Uterus (tissue), 3 donors: ENCODE measurements at regions not wholly inside any gene's neighbourhood (a gene's known extent, or its start where the extent isn't known, plus 50 kb on each side); places are given as distances from the start of the nearest gene placed in this dataset.
"Not testable (repeated sequence)": the region's sequence is repeated elsewhere in the genome, so short reads cannot be mapped to it uniquely, and the experiment has no call there.

Source experiments
- DNase-seq, 2 donors: peaks; one replicate each; pipeline ENCODE4 v3.0.0-alpha.2; 2019 to 2020
- H3K27ac ChIP-seq, 2 donors: fragments of 200-600 bp; sonication (generic); 1 replicate in 1 of 2; 2 replicates in 1 of 2; pipeline ENCODE4 v1.5.1; 2016 to 2018
- H3K27me3 ChIP-seq, 2 donors: fragments of 200-600 bp; sonication (generic); one replicate each; pipeline ENCODE4 v1.5.1; 2018 to 2019; ENCODE audit warnings: control low read depth in 1 of 2
- H3K36me3 ChIP-seq, 2 donors: fragments of 200-600 bp; sonication (generic); one replicate each; pipeline ENCODE4 v1.5.1; 2019; ENCODE audit warnings: control low read depth in 1 of 2
- H3K4me1 ChIP-seq, 2 donors: fragments of 200-600 bp; sonication (generic); one replicate each; pipeline ENCODE4 v1.5.1; 2018 to 2019; ENCODE audit warnings: control low read depth in 1 of 2
- H3K4me3 ChIP-seq, 2 donors: fragments of 200-600 bp; sonication (generic); 1 replicate in 1 of 2; 2 replicates in 1 of 2; pipeline ENCODE4 v1.5.1; 2018 to 2019; ENCODE audit warnings: mild to moderate bottlenecking in 1 of 2
- H3K9me3 ChIP-seq, 2 donors: fragments of 200-600 bp; sonication (generic); one replicate each; pipeline ENCODE4 v1.5.1; 2019; ENCODE audit warnings: control low read depth in 1 of 2
- CTCF ChIP-seq, 4 experiments: fragments of 200-600 bp in 2 of 4; fragments of 450-650 bp in 2 of 4; sonication (generic) in 2 of 4; IDR thresholded peaks; one replicate each; pipeline ENCODE4 v1.5.1; 2016 to 2019; ENCODE audit warnings: antibody characterized with exemption in 4 of 4, mild to moderate bottlenecking in 2 of 4, moderate library complexity in 1 of 4
- POLR2A ChIP-seq, 2 donors: fragments of 450-650 bp; IDR thresholded peaks; one replicate each; pipeline ENCODE4 v1.6.1; 2016; ENCODE audit warnings: antibody characterized with exemption in 2 of 2, mild to moderate bottlenecking in 1 of 2, moderate library complexity in 1 of 2
- intact Hi-C: fragments of 100-400 bp; cut with DNase I; formaldehyde crosslinking; loops from one replicate; pipeline ENCODE4 v1.15.1; 2023; ENCODE audit warnings: low total_unique reads
- donor health status: DM: yes; HTN: yes; CAD: no.

- TF ChIP-seq CTCF (IDR thresholded peaks at IDR 0.05) (no peak), POLR2A (IDR thresholded peaks at IDR 0.05) (no peak)
- Histone ChIP-seq H3K9me3 (no peaks in the 10 kb centered on the region), H3K36me3 (no peaks in the 10 kb centered on the region), H3K4me3 (no peak overlapping the region), H3K27me3 (no peaks in the 10 kb centered on the region), H3K27ac (no peak overlapping the region), H3K4me1 (no peaks in the 10 kb centered on the region)
- intact Hi-C loops, result no loop called here
- DNase-seq, result no peak
Observed at GRCh38 chr2:196520605-196521004, 118.9 kb upstream of the CCDC150 start.

DNA sequence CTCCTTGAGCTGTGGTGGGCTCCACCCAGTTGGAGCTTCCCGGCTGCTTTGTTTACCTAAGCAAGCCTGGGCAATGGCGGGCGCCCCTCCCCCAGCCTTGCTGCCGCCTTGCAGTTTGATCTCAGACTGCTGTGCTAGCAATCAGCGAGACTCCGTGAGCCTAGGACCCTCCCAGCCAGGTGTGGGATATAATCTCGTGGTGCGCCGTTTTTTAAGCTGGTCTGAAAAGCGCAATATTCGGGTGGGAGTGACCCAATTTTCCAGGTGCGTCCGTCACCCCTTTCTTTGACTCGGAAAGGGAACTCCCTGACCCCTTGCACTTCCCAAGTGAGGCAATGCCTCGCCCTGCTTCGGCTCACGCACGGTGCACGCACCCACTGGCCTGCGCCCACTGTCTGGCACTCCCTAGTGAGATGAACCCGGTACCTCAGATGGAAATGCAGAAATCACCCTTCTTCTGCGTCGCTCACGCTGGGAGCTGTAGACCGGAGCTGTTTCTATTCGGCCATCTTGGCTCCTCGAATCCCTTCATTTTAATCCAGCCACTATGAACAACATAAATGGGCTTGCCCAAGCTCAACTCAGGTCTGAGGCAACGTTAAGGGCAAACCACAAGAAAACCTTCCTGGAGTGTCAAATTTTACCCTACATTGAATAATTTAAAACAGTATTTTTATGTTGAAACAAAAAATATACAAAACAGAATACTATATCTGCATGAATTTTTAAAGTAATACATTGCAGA, 112.4 kb upstream of the CCDC150 start:
- H3K27ac ChIP-seq, H3K27me3 ChIP-seq, intact Hi-C loops, H3K4me3 ChIP-seq, DNase-seq, H3K4me1 ChIP-seq, H3K36me3 ChIP-seq, H3K9me3 ChIP-seq: not testable (repeated sequence)

GRCh38 chr2:196528486-196529223, 110.9 kb upstream of the CCDC150 start:
- no peak for TF ChIP-seq POLR2A (IDR thresholded peaks at IDR 0.05)
- TF ChIP-seq CTCF (IDR thresholded peaks at IDR 0.05), result no peak
- intact Hi-C loops, result no loop called here
- no peaks in the 10 kb centered on the region for H3K36me3 ChIP-seq
- no peaks in the 10 kb centered on the region for H3K4me1 ChIP-seq
- DNase-seq, result no peak
- H3K9me3 ChIP-seq, result no peaks in the 10 kb centered on the region
- no peaks in the 10 kb centered on the region for H3K27me3 ChIP-seq
- no peak overlapping the region for H3K4me3 ChIP-seq
- H3K27ac ChIP-seq, result no peak overlapping the region

GRCh38 chr2:196530910-196531309, 108.6 kb upstream of the CCDC150 start:
- TF ChIP-seq CTCF (IDR thresholded peaks at IDR 0.05) (no peak), POLR2A (IDR thresholded peaks at IDR 0.05) (no peak)
- Histone ChIP-seq H3K36me3 (no peaks in the 10 kb centered on the region), H3K27me3 (no peaks in the 10 kb centered on the region), H3K27ac (no peak overlapping the region), H3K4me3 (no peak overlapping the region), H3K4me1 (no peaks in the 10 kb centered on the region), H3K9me3 (no peaks in the 10 kb centered on the region)
- no peak for DNase-seq
- intact Hi-C loops, result no loop called here

DNA sequence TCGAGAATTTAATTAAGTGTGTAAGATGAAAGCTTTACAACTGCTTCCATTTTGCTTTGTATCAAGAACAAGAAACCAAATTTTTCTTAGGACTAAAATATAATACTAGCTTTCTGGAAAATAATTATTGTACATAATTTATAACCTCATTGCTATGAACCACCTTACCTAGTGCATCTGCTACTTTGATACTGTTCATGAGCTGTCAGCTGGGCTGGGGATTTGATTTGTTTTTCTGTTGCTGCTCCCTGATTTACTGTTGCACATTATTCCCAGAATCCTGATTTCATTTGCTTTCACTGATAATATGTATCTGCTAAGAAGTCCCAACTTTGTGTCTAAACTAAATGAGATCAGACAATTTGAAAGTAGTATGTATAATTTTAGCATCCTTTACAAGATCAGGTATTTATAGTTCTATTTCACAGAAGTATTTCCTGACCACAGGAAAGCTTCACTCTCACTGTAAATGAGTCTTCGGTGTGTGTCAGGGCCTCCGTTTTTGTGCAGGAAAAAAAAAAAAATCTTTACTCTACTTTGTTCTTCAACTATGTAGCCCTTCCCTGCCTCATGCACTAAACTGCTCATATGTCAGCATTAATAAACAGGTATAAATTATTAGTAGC, 105.6 kb upstream of the CCDC150 start:
- Histone ChIP-seq H3K36me3 (no peaks in the 10 kb centered on the region), H3K4me1 (no peaks in the 10 kb centered on the region), H3K4me3 (no peak overlapping the region), H3K27ac (no peak overlapping the region), H3K9me3 (no peaks in the 10 kb centered on the region), H3K27me3 (no peaks in the 10 kb centered on the region)
- no peak for DNase-seq
- TF ChIP-seq POLR2A (IDR thresholded peaks at IDR 0.05), result no peak
- no peak for TF ChIP-seq CTCF (IDR thresholded peaks at IDR 0.05)
- intact Hi-C loops, result no loop called here
